ENCODE measurements at regions not wholly inside any gene's neighbourhood (a gene's known extent, or its start where the extent isn't known, plus 50 kb on each side); places are given as distances from the start of the nearest gene placed in this dataset.

DNA sequence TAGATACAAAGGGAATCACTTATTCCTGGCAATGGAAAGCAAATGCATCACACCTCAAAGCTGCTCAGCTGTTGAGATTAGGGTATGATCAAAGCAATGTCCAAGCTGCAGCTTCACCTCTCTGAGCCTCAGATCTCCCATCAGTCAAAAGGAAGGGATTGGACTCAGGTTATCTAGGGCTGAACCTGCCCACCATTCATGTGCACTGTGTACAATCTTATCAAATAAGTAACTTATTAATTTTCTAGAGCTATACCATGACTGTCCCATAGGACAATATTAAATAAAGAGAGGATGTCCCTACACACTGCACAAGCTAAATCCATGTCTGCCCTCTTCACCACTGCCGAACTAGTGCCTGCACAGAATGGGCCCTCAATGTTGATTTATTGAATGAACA is 127.0 kb downstream of the HSD17B3 start (continued):
- TF ChIP-seq KAT7 (CRISPR knock-in tag; IDR thresholded peaks at IDR 0.05; ENCODE audit: borderline replicate concordance) (no peak), XRCC3 (IDR thresholded peaks at IDR 0.05) (no peak)

DNA sequence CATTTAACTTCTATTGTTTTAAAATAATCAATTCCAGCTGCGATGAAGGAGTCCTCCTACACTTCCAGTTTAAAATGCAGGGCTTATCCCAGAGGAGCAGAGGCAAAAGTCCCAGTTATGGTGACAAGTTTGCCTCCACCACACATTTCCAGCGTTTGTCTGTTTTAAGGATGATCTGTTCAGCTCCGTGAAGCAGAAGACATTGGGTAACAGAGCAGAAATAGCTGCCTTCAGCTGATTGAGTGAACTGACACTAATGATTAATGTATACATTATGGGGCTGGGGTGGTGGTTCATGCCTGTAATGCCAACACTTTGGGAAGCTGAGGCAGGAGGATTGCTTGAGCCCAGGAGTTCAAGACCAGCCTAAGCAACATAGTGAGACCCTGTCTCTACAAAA is 127.6 kb downstream of the HSD17B3 start:
- Histone ChIP-seq H2AFZ (ENCODE audit: low read depth, low read length) (no peak overlapping the region), H4K20me1 (replicated peaks; ENCODE audit: control insufficient read depth, insufficient read depth, low read length) (no peaks in the 10 kb centered on the region; the same call in 1 of the 2 replicates), H3K9me3 (replicated peaks; ENCODE audit: control insufficient read depth, insufficient read depth, low read depth, low read length) (no peaks in the 10 kb centered on the region), H3K9me1 (ENCODE audit: control insufficient read depth, insufficient read depth, low read length) (no peaks in the 10 kb centered on the region), H3K27ac (ENCODE audit: extremely low read depth, low read depth, low read length) (no peak overlapping the region), H3K4me2 (ENCODE audit: insufficient read depth, low read length) (no peak overlapping the region), H3K79me2 (ENCODE audit: control insufficient read depth, insufficient read depth, low read length) (no peaks in the 10 kb centered on the region), H3K27me3 (ENCODE audit: control insufficient read depth in 2 of 2, insufficient read depth in 2 of 2, low read length in 2 of 2) (peaks cover 39 to 53% of the 10 kb centered on the region in 2 experiments; a peak in 4 of 5 replicates), H3K9ac (ENCODE audit: insufficient read depth in 1 of 2, low read depth in 2 of 2, low read length in 2 of 2) (no peak overlapping the region), H3K4me1 (replicated peaks in 1 of 2; ENCODE audit: control insufficient read depth in 2 of 2, insufficient read depth in 2 of 2, low read length in 2 of 2) (peaks cover 0 to 2% of the 10 kb centered on the region in 2 experiments; a peak in 1 of 5 replicates), H3K4me3 (no peak overlapping the region), H3K36me3 (ENCODE audit: control insufficient read depth, insufficient read depth, low read length) (no peaks in the 10 kb centered on the region)
- ATAC-seq, result no peak
- FAIRE-seq, result no peak
- no TSS peak for BruUV-seq (replicated peaks)
- no peak for DNase-seq (ENCODE audit: extremely low read depth in 1 of 4, low spot score in 3 of 4)
- in situ Hi-C loops (cut with MboI), result no loop called here
- WGBS (ENCODE audit: insufficient coverage, low coverage, missing lambda C conversion rate), result 0% methylated on average over 3 of the region's 3 CpGs
- CTCF ChIA-PET (ENCODE audit: low intra/inter-chr PET ratio), result no interaction called here
- intact Hi-C loops (cut with micrococcal nuclease), result no loop called here
- TF ChIP-seq TCFL5 (CRISPR knock-in tag; conservative IDR thresholded peaks at IDR 0.05) (no peak), TAF1 (IDR thresholded peaks at IDR 0.05; ENCODE audit: control insufficient read depth, extremely low read depth, insufficient read depth, low read length, severe bottlenecking) (no peak), PTRF (tag; IDR thresholded peaks at IDR 0.05) (no peak), ELF2 (CRISPR knock-in tag; IDR thresholded peaks at IDR 0.05) (no peak), ELF1 (tag; IDR thresholded peaks at IDR 0.05) (no peak), SREBF1 (IDR thresholded peaks at IDR 0.05; ENCODE audit: borderline replicate concordance, low read depth, low read length) (no peak), ZNF830 (CRISPR knock-in tag; IDR thresholded peaks at IDR 0.05) (no peak)
- POLR2A ChIA-PET, result interaction anchor here (0.5 kb wide), 1 partner anchor 12 kb away, joined by 5 read pairs; no protein-coding TSS in a partner anchor
